HG03066 (cell line): ENCODE measurements at regions not wholly inside any gene's neighbourhood (a gene's known extent, or its start where the extent isn't known, plus 50 kb on each side); places are given as distances from the start of the nearest gene placed in this dataset.

Source experiments
- ATAC-seq: cut with Tn5 transposase; IDR thresholded peaks from one replicate; pipeline ENCODE4 v1.9.1; 2021; ENCODE audit warnings: low read depth; ENCODE audit not compliant: unreplicated experiment

GRCh38 chr14:53528185-53528671 is 375.1 kb upstream of the DDHD1 start:
- no peak for ATAC-seq

DNA sequence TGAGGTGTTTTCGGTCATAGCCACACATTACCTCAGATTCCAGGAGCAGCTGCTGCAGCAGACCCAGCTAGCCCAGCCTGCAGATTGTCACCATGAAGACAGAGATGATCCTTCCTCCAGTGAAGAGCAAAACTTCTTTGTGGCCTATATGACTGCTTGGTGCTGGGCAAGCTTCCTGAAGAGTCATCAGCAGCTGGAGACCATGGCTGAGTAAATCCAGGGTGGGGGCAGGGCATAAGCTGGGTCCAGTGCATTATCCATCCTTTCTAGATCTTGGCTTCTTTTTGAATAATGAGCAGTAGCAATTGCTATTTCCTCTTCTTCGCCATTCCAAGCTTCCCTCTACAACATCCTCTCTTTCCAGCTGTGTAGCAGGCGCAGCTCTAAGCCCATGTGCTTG is 373.1 kb upstream of the DDHD1 start:
- no peak for ATAC-seq

GRCh38 chr14:53525608-53526007 is 372.5 kb upstream of the DDHD1 start:
- no peak for ATAC-seq

DNA sequence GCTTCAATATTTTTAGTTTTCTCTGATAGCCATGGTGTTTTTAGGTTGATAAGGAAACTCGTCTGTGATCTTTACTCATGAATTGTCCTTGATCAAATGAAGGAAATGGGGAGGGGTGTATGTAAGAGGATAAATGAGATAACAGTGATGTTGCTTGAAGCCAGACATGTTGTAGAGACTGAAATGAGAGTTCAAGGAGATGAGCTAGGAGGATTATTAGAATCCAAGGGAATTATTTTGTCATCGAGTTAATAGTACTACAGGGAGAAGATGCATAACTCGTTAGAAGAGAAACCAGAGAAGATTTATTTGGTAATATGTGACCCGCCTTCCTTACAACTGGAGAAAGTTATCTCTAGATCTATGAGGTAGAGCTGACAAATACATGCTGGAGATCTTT is 371.3 kb upstream of the DDHD1 start:
- no peak for ATAC-seq

- ATAC-seq, result no peak
Measured at GRCh38 chr14:53523226-53523625, 370.1 kb upstream of the DDHD1 start.

DNA sequence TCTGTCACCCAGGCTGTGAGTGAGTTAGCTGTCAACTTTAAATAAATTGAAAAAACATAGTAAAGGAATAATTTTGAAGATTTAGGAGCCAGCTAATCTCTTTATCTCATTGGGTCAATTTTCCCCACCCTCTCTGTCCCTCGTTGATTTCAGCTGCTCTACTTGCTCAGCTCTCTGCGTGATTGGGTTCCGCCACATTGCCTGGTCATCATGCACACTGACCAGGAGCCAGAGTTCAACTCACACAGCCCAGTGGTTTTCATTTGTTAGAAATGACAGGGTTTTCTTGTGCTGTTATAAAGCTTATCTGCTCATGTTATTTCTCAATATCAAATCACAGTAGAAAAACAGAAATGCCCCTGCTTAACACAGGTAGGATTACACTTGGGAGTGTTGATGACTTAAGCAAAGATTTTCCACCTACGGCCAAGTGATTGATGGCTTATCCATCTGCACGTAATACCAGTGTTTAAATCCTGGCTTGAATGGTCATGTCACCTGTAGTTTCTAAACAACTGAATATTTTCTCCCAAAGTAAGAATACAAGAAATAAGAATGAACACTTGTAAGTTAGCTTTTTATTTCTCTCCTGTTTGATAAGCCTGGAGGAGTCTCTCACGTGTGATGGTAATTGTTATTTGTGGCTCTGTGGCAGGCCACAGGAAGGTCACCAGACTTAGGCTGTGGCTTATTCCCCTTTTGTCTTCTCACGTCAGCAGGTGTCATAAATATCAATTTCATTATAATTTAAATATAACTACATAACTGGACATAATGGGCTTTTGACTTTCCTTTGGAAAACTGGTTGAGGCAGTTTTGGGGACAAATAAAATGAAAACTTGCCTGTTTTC is 367.2 kb upstream of the DDHD1 start:
- ATAC-seq, result no peak

- no peak for ATAC-seq
Measured at GRCh38 chr14:53519137-53519536, 366.0 kb upstream of the DDHD1 start.

GRCh38 chr14:53517270-53517960 is 364.3 kb upstream of the DDHD1 start:
- ATAC-seq, result no peak

DNA sequence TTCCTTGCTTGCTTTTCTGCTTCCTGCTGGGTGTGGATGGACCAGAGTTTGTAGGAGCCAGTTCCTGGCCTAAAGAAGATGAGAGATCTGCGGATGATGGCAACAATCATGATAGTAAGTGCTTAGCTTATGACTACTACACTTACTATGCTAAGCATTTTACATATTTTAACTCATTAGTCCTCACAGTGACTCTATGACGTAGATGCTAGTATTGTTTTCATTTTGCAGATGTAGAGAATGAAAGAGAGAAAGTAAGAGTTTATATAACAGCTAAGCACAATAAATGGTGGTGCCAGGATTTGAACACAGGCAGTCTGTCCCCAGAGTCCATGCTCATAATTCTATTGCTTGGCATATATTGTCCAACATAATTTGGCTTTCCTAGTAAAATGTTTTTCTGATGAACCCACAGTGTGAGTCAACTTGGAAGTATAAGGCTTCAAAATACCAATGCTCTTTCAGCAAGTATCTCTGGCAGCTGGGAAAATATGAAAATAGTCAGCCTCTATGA is 363.2 kb upstream of the DDHD1 start:
- ATAC-seq, result no peak

- ATAC-seq, result no peak
Measured at GRCh38 chr14:53515276-53515675, 362.2 kb upstream of the DDHD1 start.

GRCh38 chr14:53514197-53514596 is 361.1 kb upstream of the DDHD1 start:
- no peak for ATAC-seq

DNA sequence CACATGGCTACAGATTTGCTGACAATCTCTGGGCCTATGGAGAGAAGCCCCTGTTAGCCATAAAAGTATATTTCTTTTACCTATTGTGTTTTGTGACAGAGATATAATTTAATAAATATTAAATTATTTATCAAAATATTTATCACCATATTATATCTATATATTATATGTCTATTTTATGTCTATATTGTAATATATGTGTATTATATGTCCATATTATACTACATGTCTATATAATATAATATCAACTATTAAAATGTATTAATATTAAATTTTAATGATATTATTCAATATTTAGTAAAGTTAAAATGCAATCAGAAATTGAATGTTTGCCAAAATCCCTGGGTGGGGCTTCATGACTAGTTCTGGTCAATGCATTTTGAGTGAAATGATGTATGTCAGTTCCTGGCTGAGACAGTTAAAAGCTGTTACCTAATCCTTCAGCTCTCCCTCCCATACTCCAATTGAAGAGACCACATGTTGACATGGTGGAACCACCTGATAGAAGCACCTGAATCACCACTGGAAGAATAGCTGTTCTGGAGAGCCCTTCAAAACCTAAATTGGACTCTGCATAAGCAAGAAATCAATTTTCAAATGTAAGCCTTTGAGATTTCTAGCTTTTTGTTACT is 357.3 kb upstream of the DDHD1 start:
- ATAC-seq, result no peak

GRCh38 chr14:53509276-53510244 is 356.4 kb upstream of the DDHD1 start:
- no peak for ATAC-seq

DNA sequence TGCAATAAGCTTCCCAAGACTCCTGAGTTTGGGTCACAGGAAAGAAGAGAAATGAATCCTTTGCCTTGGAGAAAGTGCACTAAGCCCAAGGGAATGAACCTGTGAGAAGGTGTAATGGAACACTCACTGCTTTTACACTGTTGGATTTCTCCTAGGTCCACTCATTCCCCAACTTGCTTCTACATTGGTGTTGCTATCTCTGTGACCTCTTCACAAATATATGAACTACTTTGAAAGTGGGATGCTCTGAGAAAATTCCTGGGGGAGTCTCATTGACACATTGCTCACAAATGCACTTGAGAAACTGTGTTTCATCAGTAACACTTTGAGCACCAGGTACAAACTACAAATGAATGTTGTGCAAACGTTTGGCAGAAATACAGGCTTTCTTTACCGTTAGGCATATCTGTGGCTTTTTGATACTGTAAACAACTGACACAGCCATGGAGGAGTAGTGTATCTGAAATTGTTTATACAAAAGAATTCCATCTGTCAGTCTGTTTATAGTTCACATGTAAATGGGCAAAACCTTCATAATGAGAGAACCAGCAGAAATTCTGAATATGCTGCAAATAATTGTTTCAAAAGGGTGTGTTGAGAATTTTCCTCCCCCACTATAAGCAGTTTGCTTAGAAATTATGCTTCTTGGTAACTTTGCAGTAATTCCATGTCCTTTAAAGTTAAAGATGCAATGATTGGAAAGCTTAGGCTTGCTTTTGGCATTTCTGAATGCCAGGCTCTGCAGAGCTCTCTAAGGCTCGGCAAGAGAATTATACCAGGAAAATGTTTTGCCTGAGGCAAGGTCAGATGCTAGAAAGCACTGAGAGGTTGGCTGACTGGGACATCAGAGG is 348.5 kb upstream of the DDHD1 start:
- no peak for ATAC-seq

GRCh38 chr14:53500191-53500590 is 347.1 kb upstream of the DDHD1 start:
- no peak for ATAC-seq

DNA sequence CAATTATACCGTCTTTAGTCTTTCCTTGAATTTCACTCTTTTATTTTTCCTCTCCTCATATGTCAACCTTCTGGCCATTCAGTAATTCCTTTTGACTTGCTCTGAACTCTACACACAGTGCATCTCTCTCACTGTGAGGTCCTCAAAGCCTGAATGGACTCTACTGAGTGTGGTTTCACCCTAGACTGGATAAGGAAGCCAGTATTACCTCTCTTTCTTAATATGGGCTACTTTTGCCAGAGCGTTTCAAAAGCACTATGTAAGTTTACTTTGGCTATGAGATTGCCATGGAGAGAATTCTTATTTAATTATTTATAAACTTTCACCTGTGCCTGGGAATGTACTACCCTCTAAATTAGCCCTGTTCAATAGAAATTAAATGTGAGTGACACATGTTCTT is 343.5 kb upstream of the DDHD1 start:
- no peak for ATAC-seq

DNA sequence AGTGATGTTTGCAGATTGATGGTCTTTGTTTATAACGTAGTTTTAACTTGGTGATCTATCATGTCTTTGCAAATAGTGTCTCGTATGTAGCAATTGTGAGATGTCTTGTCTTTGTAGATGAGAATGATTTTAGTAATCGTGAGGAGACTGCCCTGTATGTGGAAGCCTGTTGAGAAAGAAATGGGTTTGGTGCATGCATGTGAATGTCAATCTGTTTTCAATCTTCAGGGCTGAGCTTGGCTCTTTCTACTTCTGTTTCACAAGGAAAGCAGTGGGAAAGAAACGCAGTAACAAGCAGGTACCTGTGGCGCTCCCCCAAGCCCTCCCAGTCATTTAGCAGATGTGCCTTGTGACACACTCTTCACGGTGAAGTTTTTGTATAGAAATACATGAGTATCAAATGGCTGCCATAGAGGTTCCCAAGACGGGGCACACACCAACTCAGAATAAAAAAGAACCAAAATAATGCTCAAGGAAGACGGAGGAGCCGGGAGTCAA is 342.8 kb upstream of the DDHD1 start:
- ATAC-seq, result no peak

- ATAC-seq, result no peak
Measured at GRCh38 chr14:53494587-53494986, 341.5 kb upstream of the DDHD1 start.

GRCh38 chr14:53493860-53494259 is 340.7 kb upstream of the DDHD1 start:
- ATAC-seq, result no peak
